GM12892 (cell line): ENCODE measurements at regions not wholly inside any gene's neighbourhood (a gene's known extent, or its start where the extent isn't known, plus 50 kb on each side); places are given as distances from the start of the nearest gene placed in this dataset.

ENCODE experiments used
- DNase-seq: peaks from one replicate; pipeline ENCODE4 v3.0.0; 2011; ENCODE audit not compliant: insufficient read length
- FAIRE-seq: peaks from 2 replicates; lab custom pipeline; 2011; peaks lifted over from hg19 to GRCh38; lab: Jason Lieb, UNC
- POLR2A ChIP-seq: IDR thresholded peaks from 2 replicates; pipeline ENCODE4 v1.6.1; 2011; ENCODE audit warnings: low read depth, low read length, control low read depth
- POLR2AphosphoS5 ChIP-seq: IDR thresholded peaks from 2 replicates; pipeline ENCODE4 v1.6.1; 2011; ENCODE audit warnings: low read depth, low read length, control low read depth
- TAF1 ChIP-seq: IDR thresholded peaks from 2 replicates; pipeline ENCODE4 v1.6.1; 2011; ENCODE audit warnings: low read depth, mild to moderate bottlenecking, control low read depth, low read length, borderline replicate concordance

- FAIRE-seq (no peak), DNase-seq (no peak)
- TF ChIP-seq POLR2AphosphoS5 (no peak), POLR2A (no peak), TAF1 (no peak)
Measured at GRCh38 chr14:42185718-42186117, 579.0 kb downstream of the LRFN5 start.

GRCh38 chr14:42174357-42174756 is 567.7 kb downstream of the LRFN5 start:
- DNase-seq: no peak
- TF ChIP-seq TAF1: no peak
- TF ChIP-seq POLR2A: no peak
- no peak for TF ChIP-seq POLR2AphosphoS5

GRCh38 chr14:42173206-42173605 is 566.5 kb downstream of the LRFN5 start:
- no peak for DNase-seq
- no peak for TF ChIP-seq POLR2A
- TF ChIP-seq POLR2AphosphoS5: no peak
- no peak for FAIRE-seq

More at GRCh38 chr14:42174357-42174756, 567.7 kb downstream of the LRFN5 start:
- no peak for FAIRE-seq

DNA sequence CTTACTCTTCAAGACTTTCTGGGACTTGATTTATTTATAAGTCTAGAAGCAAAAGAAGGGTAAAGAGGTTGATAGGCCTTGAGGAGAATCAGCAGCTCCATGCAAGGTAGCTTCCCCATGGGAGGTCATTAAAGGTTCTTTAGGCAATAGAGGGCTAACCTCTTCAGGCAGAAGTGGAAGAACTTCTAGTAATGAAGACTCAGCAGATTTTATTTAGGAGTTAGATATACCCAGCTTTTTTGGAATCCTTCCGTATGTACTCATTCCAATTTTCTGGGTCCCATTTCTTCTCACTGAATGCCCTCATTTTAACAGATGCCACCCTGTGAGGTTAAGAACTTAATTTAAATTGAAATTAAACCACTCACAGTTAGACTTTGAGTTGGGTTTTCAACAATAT is 565.6 kb downstream of the LRFN5 start:
- DNase-seq (no peak), FAIRE-seq (no peak)
- TF ChIP-seq POLR2AphosphoS5: no peak
- no peak for TF ChIP-seq TAF1
- no peak for TF ChIP-seq POLR2A

- TF ChIP-seq POLR2AphosphoS5: no peak
- TF ChIP-seq TAF1: no peak
- no peak for TF ChIP-seq POLR2A
- FAIRE-seq: no peak
- no peak for DNase-seq
Measured at GRCh38 chr14:42163136-42163535, 556.5 kb downstream of the LRFN5 start.

DNA sequence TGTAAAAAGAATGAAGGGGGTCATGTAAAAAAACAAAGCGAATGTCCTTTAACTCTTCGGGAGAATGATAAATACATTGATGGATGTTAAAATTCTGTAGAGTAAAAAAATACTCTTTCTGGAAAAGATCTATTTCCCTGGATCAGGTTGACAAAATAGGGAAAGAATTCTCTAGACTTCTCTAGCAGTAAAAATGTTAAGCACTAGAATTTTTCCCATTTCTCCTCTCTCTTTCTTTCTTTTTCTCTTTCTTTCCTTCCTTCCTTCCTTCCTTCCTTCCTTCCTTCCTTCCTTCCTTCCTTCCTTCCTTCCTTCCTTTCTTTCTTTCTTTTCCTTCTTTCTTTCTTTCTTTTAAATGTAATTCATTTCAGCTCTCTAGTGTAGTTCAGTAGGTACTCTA is 552.5 kb downstream of the LRFN5 start:
- TF ChIP-seq TAF1: no peak
- no peak for TF ChIP-seq POLR2AphosphoS5
- no peak for DNase-seq
- FAIRE-seq: no peak

GRCh38 chr14:42149609-42150261 is 543.1 kb downstream of the LRFN5 start:
- TF ChIP-seq TAF1: no peak
- TF ChIP-seq POLR2AphosphoS5: no peak
- no peak for TF ChIP-seq POLR2A
- FAIRE-seq (no peak), DNase-seq (no peak)

- TF ChIP-seq TAF1 (no peak), POLR2A (no peak), POLR2AphosphoS5 (no peak)
- DNase-seq (no peak), FAIRE-seq (no peak)
Measured at GRCh38 chr14:42145766-42146165, 539.1 kb downstream of the LRFN5 start.

DNA sequence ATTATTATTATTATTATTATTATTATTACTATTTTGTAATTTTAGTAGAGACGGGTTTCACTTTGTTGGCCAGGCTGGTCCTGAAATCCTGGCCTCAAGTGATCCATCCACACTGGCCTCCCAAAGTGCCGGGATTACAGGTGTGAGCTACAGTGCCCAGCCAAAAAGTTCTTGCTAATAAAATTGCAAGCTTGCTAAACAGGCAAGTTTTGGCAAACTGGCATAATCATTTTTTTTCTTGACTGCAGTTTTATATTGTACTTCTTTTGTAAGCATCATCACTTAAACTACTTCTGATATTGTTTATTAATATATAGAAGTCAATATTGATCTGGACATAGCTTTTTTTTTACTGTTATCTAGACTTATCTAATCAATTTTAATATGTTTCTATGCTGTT is 536.4 kb downstream of the LRFN5 start:
- TF ChIP-seq POLR2A (no peak), TAF1 (no peak), POLR2AphosphoS5 (no peak)
- DNase-seq (no peak), FAIRE-seq (no peak)

GRCh38 chr14:42141328-42141727 is 534.7 kb downstream of the LRFN5 start:
- DNase-seq: no peak
- TF ChIP-seq TAF1 (no peak), POLR2A (no peak), POLR2AphosphoS5 (no peak)
- FAIRE-seq: no peak

DNA sequence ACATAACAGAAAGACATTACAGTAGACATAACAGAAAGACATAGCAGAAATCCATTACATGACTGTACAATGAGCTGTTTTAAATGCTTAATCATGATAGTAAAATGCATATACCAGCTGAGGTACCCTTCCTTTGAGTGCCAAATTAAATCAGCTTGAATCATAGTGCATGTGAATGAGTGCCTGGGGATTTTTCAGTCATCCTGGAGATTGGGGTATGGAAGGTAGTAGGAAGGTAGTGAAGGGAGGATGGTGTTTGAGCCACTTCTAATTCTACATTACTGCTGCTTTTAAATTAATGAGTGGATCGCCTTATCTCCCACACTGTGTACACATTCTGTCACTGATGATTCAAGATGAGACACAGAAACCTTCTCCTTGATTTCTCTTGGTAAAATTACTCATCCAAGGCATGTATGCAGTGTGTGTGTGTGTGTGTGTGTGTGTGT is 534.2 kb downstream of the LRFN5 start:
- no peak for FAIRE-seq
- no peak for DNase-seq

GRCh38 chr14:42140001-42140400 is 533.3 kb downstream of the LRFN5 start:
- TF ChIP-seq POLR2A (no peak), TAF1 (no peak), POLR2AphosphoS5 (no peak)
- DNase-seq (no peak), FAIRE-seq (no peak)

More for the DNA sequence above, 534.2 kb downstream of the LRFN5 start:
- no peak for TF ChIP-seq TAF1
- TF ChIP-seq POLR2AphosphoS5: no peak
- no peak for TF ChIP-seq POLR2A
